ENCODE measurements at regions not wholly inside any gene's neighbourhood (a gene's known extent, or its start where the extent isn't known, plus 50 kb on each side); places are given as distances from the start of the nearest gene placed in this dataset.

GRCh38 chr13:21929400-21929799 lies 258.5 kb downstream of the FGF9 start:
- TF ChIP-seq CTCF (IDR thresholded peaks at IDR 0.05; ENCODE audit: extremely low read depth in 1 of 2, insufficient read depth in 1 of 2, low read depth in 1 of 2, low read length in 2 of 2) (no peak), EZH2 (IDR thresholded peaks at IDR 0.05; ENCODE audit: borderline replicate concordance, low read depth, low read length, severe bottlenecking) (no peak), MYC (IDR thresholded peaks at IDR 0.05; ENCODE audit: low read depth, low read length) (no peak), POLR2A (IDR thresholded peaks at IDR 0.05; ENCODE audit: low read depth, low read length) (no peak)

Measured in endothelial cell of umbilical vein (primary cell).